ENCODE measurements at regions not wholly inside any gene's neighbourhood (a gene's known extent, or its start where the extent isn't known, plus 50 kb on each side); places are given as distances from the start of the nearest gene placed in this dataset.
A peak's percentile ranks its signal among the peaks of the same experiment; 100 is the strongest.
"Not testable (repeated sequence)": the region's sequence is repeated elsewhere in the genome, so short reads cannot be mapped to it uniquely, and the experiment has no call there.

- no peak for DNase-seq (ENCODE audit: low spot score)
Measured at GRCh38 chr2:207216457-207216856, 50.7 kb upstream of the KLF7 start.

- DNase-seq (ENCODE audit: low spot score): no peak
Measured at GRCh38 chr2:207217442-207217841, 51.7 kb upstream of the KLF7 start.

GRCh38 chr2:207219081-207219630, 53.4 kb upstream of the KLF7 start:
- no peak for DNase-seq (ENCODE audit: low spot score)

GRCh38 chr2:207219676-207220501, 54.1 kb upstream of the KLF7 start:
- no peak for DNase-seq (ENCODE audit: low spot score)

GRCh38 chr2:207221731-207222130, 56.0 kb upstream of the KLF7 start:
- DNase-seq (ENCODE audit: low spot score): no peak

GRCh38 chr2:207223051-207223450, 57.3 kb upstream of the KLF7 start:
- DNase-seq (ENCODE audit: low spot score): no peak

- no peak for DNase-seq (ENCODE audit: low spot score)
Measured at GRCh38 chr2:207224381-207224780, 58.6 kb upstream of the KLF7 start.

- DNase-seq (ENCODE audit: low spot score): no peak
Measured at GRCh38 chr2:207224791-207225482, 59.2 kb upstream of the KLF7 start.

- DNase-seq (ENCODE audit: low spot score): no peak
Measured at GRCh38 chr2:207225773-207226172, 60.0 kb upstream of the KLF7 start.

- DNase-seq (ENCODE audit: low spot score): no peak
Measured at GRCh38 chr2:207226243-207226642, 60.5 kb upstream of the KLF7 start.

- no peak for DNase-seq (ENCODE audit: low spot score)
Measured at GRCh38 chr2:207226671-207227061, 60.9 kb upstream of the KLF7 start.

GRCh38 chr2:207227062-207227748, 61.5 kb upstream of the KLF7 start:
- DNase-seq (ENCODE audit: low spot score): no peak

- DNase-seq (ENCODE audit: low spot score): no peak
Measured at GRCh38 chr2:207227749-207228145, 62.0 kb upstream of the KLF7 start.

GRCh38 chr2:207228402-207228801, 62.7 kb upstream of the KLF7 start:
- DNase-seq (ENCODE audit: low spot score): peak; percentile 26

GRCh38 chr2:207229161-207229560, 63.4 kb upstream of the KLF7 start:
- DNase-seq (ENCODE audit: low spot score): no peak

- DNase-seq (ENCODE audit: low spot score): peak; percentile 26
Measured at GRCh38 chr2:207230261-207231105, 64.7 kb upstream of the KLF7 start.

- no peak for DNase-seq (ENCODE audit: low spot score)
Measured at GRCh38 chr2:207231106-207231865, 65.5 kb upstream of the KLF7 start.

GRCh38 chr2:207231967-207232366, 66.2 kb upstream of the KLF7 start:
- DNase-seq (ENCODE audit: low spot score): no peak

GRCh38 chr2:207233141-207233540, 67.4 kb upstream of the KLF7 start:
- not testable (repeated sequence) for DNase-seq (ENCODE audit: low spot score)

- no peak for DNase-seq (ENCODE audit: low spot score)
Measured at GRCh38 chr2:207233731-207234130, 68.0 kb upstream of the KLF7 start.

Measured in SK-N-DZ (cell line).